ENCODE measurements at regions not wholly inside any gene's neighbourhood (a gene's known extent, or its start where the extent isn't known, plus 50 kb on each side); places are given as distances from the start of the nearest gene placed in this dataset.

DNA sequence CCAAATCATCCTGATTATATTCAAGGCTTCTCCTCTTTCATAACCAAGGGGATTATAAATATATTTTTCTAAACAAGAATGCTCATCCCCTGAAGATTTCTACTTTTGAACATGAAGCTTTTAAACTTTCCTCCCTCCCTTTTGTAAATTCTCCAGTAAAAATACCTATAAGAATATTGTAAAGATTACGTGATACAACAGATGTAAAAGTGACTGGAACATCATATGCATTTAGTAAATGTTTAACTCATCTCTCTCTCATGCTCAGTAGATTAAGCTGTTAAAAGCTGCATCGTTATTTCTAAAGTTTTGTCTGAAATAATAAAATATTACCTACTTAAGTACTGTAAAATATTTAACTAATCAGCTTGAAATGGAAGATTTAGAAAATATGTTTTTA is 281.1 kb downstream of the SPRY2 start:
- DNase-seq: no peak
- intact Hi-C loops (cut with DNase I, micrococcal nuclease): no loop called here
- ATAC-seq: no peak

DNA sequence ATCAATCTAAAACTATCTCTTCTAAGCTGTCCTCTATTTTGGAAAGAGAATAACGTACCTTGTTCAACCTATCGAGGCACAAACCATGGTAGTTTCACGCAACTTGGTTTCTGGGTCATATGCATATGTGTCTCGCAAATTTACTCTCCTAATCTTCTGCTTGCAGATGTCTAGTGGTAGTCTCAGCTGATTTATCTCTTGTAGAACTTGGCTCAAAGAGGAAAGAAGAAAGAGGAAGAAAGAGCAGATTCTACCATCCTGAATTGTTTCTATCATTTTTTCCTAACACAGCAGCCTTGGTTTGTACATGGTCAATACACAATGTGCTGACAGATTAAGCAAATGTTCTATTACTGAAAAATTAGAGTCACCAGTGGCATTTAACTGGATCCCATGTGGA is 282.3 kb downstream of the SPRY2 start:
- ATAC-seq (no peak), DNase-seq (no peak)
- intact Hi-C loops (cut with DNase I, micrococcal nuclease): no loop called here

GRCh38 chr13:80055847-80056246 is 285.1 kb downstream of the SPRY2 start:
- intact Hi-C loops (cut with DNase I, micrococcal nuclease): no loop called here
- no peak for DNase-seq
- ATAC-seq: no peak

- intact Hi-C loops (cut with DNase I, micrococcal nuclease): no loop called here
- ATAC-seq (no peak), DNase-seq (no peak)
Observed at GRCh38 chr13:80054806-80055205, 286.1 kb downstream of the SPRY2 start.

GRCh38 chr13:80052286-80052685 is 288.6 kb downstream of the SPRY2 start:
- intact Hi-C loops (cut with DNase I, micrococcal nuclease): no loop called here
- DNase-seq (no peak), ATAC-seq (no peak)

- ATAC-seq (no peak), DNase-seq (no peak)
- intact Hi-C loops (cut with DNase I, micrococcal nuclease): no loop called here
Observed at GRCh38 chr13:80050252-80050651, 290.7 kb downstream of the SPRY2 start.

DNA sequence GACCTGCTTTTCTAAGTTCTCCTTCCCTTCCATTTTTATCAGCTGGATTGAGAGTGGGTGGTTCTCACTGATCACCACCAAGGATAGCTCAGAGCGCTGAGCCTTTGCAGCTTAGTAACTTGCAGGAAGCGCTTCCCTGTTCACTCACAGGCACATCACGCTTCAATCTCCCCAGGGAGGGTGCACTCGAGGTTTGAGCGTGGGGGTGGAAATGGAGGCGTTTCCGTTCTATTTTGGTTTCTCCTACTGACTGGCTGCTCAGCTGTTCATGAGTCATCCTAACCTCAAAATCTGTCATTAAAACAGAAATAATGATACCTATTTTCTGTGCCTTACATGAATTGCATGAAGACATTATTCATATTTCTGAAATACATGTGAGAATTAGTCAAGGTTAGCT is 292.1 kb downstream of the SPRY2 start:
- intact Hi-C loops (cut with DNase I, micrococcal nuclease): no loop called here
- ATAC-seq: peak; percentile 34

GRCh38 chr13:80048030-80048429 is 292.9 kb downstream of the SPRY2 start:
- ATAC-seq (no peak), DNase-seq (no peak)
- intact Hi-C loops (cut with DNase I, micrococcal nuclease): no loop called here

More for the DNA sequence above, 292.1 kb downstream of the SPRY2 start:
- DNase-seq: peak; percentile 40 to 72

DNA sequence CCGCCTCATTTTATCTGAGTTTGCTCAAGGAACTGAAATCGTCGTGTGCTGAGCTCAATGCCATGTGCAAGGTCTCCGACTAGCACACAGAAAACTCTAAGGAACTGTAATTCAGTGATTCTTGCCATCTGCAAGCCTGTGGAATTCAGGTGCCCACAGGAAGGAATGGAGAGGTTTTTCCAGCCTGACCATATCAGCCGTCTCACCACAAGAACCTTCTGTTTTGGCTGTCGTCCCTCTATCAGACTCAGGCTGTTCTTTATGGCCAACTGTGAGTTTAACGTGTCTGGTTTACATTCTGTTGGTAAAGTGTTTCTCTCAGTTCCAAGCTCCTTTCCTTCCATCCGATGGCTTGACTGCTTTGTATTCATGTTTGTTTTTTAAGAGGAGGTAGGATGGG is 293.5 kb downstream of the SPRY2 start:
- ATAC-seq: no peak

DNA sequence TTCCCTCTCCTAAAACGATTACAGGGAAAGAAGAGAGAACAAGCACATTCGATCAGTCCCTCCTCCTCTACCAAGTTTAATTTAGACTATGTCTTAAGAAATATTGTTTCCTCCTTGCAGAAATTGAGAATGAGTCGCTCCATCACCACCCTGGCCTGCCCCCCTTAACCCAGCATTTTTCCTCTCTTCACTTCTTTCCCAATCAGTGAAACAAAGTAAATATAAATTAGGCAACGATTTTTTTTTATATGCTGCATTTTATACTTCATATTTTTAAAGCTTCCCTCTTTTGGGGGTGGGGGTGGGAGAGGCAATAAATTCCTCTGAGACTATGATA is 300.0 kb downstream of the SPRY2 start:
- intact Hi-C loops (cut with DNase I, micrococcal nuclease): no loop called here
- ATAC-seq: peak; percentile 17
- DNase-seq: no peak

More for the DNA sequence above, 293.5 kb downstream of the SPRY2 start:
- intact Hi-C loops (cut with DNase I, micrococcal nuclease): no loop called here
- DNase-seq: no peak

DNA sequence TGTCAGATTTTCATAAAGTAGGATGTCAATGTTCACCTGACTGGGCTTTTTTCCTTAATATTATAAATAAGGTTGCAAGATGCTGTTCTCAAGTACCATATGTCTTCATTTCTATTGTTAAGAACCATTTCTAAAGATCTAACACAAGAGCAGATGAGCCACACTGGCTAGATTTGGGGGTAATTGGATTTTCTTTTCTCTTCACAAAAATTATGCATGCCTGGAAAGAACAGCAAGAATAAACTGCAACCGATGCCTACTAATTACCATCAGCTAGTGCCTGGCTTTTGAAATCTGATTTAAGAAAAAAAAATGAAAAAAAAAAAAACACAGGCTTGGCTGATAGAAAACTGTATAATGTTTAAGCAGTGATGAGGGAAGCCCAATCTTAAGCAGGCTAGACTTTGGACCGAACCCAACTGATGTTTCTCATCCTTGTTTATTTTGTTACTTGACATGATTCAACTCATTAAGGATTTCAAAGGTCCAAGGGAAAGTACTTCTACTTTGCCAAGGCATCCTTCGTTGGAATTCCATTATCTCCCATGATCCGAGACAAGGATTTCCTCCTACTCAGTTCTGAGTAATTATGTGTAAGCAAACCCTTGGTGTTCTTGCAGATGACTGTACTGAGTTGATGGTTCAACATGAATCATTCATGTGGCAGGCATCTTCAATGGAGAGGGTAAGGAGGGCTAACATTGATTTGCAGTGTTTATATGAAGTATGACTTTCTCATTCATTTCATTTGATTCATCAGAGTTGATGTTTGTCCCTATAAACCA is 300.5 kb downstream of the SPRY2 start:
- peak; percentile 83 for ATAC-seq
- intact Hi-C loops (cut with DNase I, micrococcal nuclease): no loop called here
- no peak for DNase-seq

- intact Hi-C loops (cut with DNase I, micrococcal nuclease): no loop called here
- no peak for DNase-seq
- ATAC-seq: no peak
Observed at GRCh38 chr13:80039000-80039399, 301.9 kb downstream of the SPRY2 start.

- no peak for DNase-seq
- ATAC-seq: no peak
- intact Hi-C loops (cut with DNase I, micrococcal nuclease): no loop called here
Observed at GRCh38 chr13:80038371-80038770, 302.6 kb downstream of the SPRY2 start.

- intact Hi-C loops (cut with DNase I, micrococcal nuclease): no loop called here
- ATAC-seq (no peak), DNase-seq (no peak)
Observed at GRCh38 chr13:80037505-80037888, 303.4 kb downstream of the SPRY2 start.

GRCh38 chr13:80036845-80037504 is 304.0 kb downstream of the SPRY2 start:
- intact Hi-C loops (cut with DNase I, micrococcal nuclease): no loop called here
- ATAC-seq (no peak), DNase-seq (no peak)

GRCh38 chr13:80035096-80035495 is 305.8 kb downstream of the SPRY2 start:
- ATAC-seq (no peak), DNase-seq (no peak)
- intact Hi-C loops (cut with DNase I, micrococcal nuclease): no loop called here

- DNase-seq: no peak
- intact Hi-C loops (cut with DNase I, micrococcal nuclease): no loop called here
- no peak for ATAC-seq
Observed at GRCh38 chr13:80033951-80034350, 307.0 kb downstream of the SPRY2 start.

DNA sequence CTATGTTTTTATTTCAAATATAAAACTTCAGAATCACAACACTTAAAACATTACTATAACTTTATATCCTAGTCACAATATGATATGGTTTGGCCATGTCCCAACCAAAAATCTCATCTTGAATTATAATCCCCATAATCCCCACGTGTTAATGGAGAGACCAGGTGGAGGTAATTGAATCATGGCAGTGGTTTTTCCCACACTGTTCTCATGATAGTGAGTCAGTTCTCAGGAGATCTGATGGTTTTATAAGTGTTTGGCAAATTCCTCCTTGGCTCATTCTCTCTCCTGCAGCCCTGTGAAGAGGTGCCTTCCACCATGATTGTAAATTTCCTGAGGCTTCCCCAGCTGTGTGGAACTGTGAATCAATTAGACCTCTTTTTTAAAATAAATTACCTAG is 307.6 kb downstream of the SPRY2 start:
- DNase-seq: no peak
- intact Hi-C loops (cut with DNase I, micrococcal nuclease): no loop called here

DNA sequence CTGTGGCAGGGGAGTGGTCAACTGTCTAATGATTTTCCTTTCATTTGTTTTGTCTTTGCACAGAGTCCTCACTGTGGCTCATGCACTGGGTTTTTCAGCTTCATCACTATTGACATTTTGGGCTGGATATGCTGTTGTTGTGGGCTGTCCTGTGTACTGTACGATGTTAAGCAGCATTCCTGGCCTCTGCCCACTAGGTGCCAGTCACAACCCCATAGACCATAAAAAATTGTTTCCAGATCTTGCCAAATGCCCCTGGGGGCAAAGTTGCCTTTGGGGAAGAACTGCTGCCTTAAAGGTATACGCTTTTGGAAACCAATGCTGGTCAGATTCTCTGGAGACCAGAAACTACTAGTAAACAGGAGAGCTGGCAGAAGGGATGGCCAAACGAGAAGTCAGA is 310.4 kb downstream of the SPRY2 start:
- DNase-seq (peak; percentile 31 to 39), ATAC-seq (peak; percentile 97)
- intact Hi-C loops (cut with DNase I, micrococcal nuclease): no loop called here

More for the DNA sequence above, 307.6 kb downstream of the SPRY2 start:
- no peak for ATAC-seq

GRCh38 chr13:80029170-80029569 is 311.8 kb downstream of the SPRY2 start:
- intact Hi-C loops (cut with DNase I, micrococcal nuclease): no loop called here
- DNase-seq (peak in 1 of 2 donors; percentile 26), ATAC-seq (peak; percentile 44)

DNA sequence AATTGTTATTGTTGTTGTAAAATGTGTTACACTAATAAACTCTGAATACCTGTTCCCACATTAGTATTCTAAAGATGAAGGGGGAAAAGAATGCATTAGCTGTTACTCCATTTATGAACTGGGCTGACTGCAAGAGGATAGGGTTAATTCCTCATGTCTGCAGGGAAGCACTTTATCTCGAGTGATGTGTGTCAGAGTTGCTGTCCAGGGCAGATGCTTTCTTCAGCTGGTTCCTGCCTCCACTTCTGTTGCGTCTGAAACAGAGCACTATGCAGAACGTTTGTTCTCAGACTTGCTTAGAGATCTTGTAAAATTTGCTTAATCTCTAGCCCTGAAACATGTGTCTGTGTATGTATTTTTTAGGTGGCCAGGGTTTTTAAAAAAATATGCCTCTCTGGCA is 318.8 kb downstream of the SPRY2 start:
- intact Hi-C loops (cut with DNase I, micrococcal nuclease): no loop called here
- DNase-seq (no peak), ATAC-seq (no peak)
